CD14-positive monocyte (primary cell): ENCODE measurements at regions not wholly inside any gene's neighbourhood (a gene's known extent, or its start where the extent isn't known, plus 50 kb on each side); places are given as distances from the start of the nearest gene placed in this dataset.

Experiments used
- DNase-seq, 3 donors: peaks; one replicate each; pipeline ENCODE4 v3.0.0-alpha.2; 2011 to 2022
- H2AFZ ChIP-seq: 2 replicates; pipeline ENCODE4 v1.6.0; 2012; ENCODE audit warnings: mild to moderate bottlenecking, low read depth, low read length, inconsistent platforms; ENCODE audit not compliant: insufficient read depth, poor library complexity, severe bottlenecking
- H3K27ac ChIP-seq, 2 donors: 1 replicate in 1 of 2; 2 replicates in 1 of 2; pipeline ENCODE4 v1.5.1; 2012 to 2013; ENCODE audit warnings: low read length in 2 of 2, control low read depth in 1 of 2, inconsistent platforms in 1 of 2, low read depth in 1 of 2, mild to moderate bottlenecking in 1 of 2
- H3K27me3 ChIP-seq, 2 donors: one replicate each; pipeline versions ENCODE4 v1.6.0 to v1.6.1; 2011 to 2013; ENCODE audit warnings: low read length in 2 of 2; ENCODE audit not compliant: control insufficient read depth in 2 of 2, insufficient read depth in 2 of 2
- H3K36me3 ChIP-seq, 2 donors: replicated peaks in 1 of 2; 1 replicate in 1 of 2; 2 replicates in 1 of 2; pipeline versions ENCODE4 v1.5.1 to v1.6.1; 2012 to 2013; ENCODE audit warnings: low read length in 2 of 2, control low read depth in 1 of 2, inconsistent platforms in 1 of 2, mild to moderate bottlenecking in 1 of 2; ENCODE audit not compliant: insufficient read depth in 2 of 2, control insufficient read depth in 1 of 2
- H3K4me1 ChIP-seq, 2 donors: 1 replicate in 1 of 2; 2 replicates in 1 of 2; pipeline versions ENCODE4 v1.5.1 to v1.6.1; 2012 to 2013; ENCODE audit warnings: low read length in 2 of 2, control low read depth in 1 of 2, inconsistent platforms in 1 of 2, mild to moderate bottlenecking in 1 of 2, moderate library complexity in 1 of 2; ENCODE audit not compliant: insufficient read depth in 2 of 2, control insufficient read depth in 1 of 2
- H3K4me2 ChIP-seq: replicated peaks from 2 replicates; pipeline ENCODE3; 2012; ENCODE audit warnings: low read length, moderate library complexity, mild to moderate bottlenecking; ENCODE audit not compliant: poor library complexity, severe bottlenecking; ENCODE audit errors: extremely low read depth
- H3K4me3 ChIP-seq, 3 experiments: fragments of 200-600 bp in 1 of 3; sonication (generic) in 1 of 3; replicated peaks in 1 of 3; 1 replicate in 2 of 3; 2 replicates in 1 of 3; pipeline ENCODE4 v1.5.1; 2011 to 2013; ENCODE audit warnings: low read length in 3 of 3, mild to moderate bottlenecking in 3 of 3, control low read depth in 2 of 3, low read depth in 2 of 3, inconsistent platforms in 1 of 3, moderate library complexity in 1 of 3
- H3K79me2 ChIP-seq: 2 replicates; pipeline ENCODE4 v1.6.0; 2012; ENCODE audit warnings: mild to moderate bottlenecking, control low read depth, inconsistent platforms, low read length, moderate library complexity; ENCODE audit not compliant: insufficient read depth
- H3K9ac ChIP-seq: 2 replicates; pipeline ENCODE4 v1.6.0; 2017; ENCODE audit warnings: low read length, mild to moderate bottlenecking; ENCODE audit not compliant: insufficient read depth, poor library complexity, severe bottlenecking
- H3K9me3 ChIP-seq, 2 donors: replicated peaks in 1 of 2; 1 replicate in 1 of 2; 2 replicates in 1 of 2; pipeline versions ENCODE4 v1.5.1 to v1.6.1; 2012 to 2013; ENCODE audit warnings: low read length in 2 of 2, control low read depth in 1 of 2; ENCODE audit not compliant: control insufficient read depth in 1 of 2, insufficient read depth in 1 of 2
- H4K20me1 ChIP-seq: 2 replicates; pipeline ENCODE4 v1.6.0; 2012; ENCODE audit warnings: mild to moderate bottlenecking, low read length, control low read depth, moderate library complexity; ENCODE audit not compliant: insufficient read depth
- H3K27ac Mint-ChIP-seq, 7 donors: one replicate each; pipeline ENCODE4 v1.8.0; 2020; ENCODE audit warnings: mild to moderate bottlenecking in 7 of 7, mixed read lengths in 7 of 7, moderate library complexity in 6 of 7, inconsistent platforms in 2 of 7
- H3K27me3 Mint-ChIP-seq, 3 donors: one replicate each; pipeline ENCODE4 v1.8.0; 2021 to 2022; ENCODE audit warnings: low read depth in 3 of 3, mild to moderate bottlenecking in 3 of 3, mixed read lengths in 3 of 3, moderate library complexity in 3 of 3, inconsistent platforms in 1 of 3
- H3K36me3 Mint-ChIP-seq, 2 donors: one replicate each; pipeline ENCODE4 v1.8.0; 2020; ENCODE audit warnings: mixed read lengths in 2 of 2, inconsistent platforms in 1 of 2, mild to moderate bottlenecking in 1 of 2
- H3K4me1 Mint-ChIP-seq: one replicate; pipeline ENCODE4 v1.8.0; 2020; ENCODE audit warnings: mild to moderate bottlenecking, mixed read lengths
- H3K4me3 Mint-ChIP-seq, 2 donors: one replicate each; pipeline ENCODE4 v1.8.0; 2020; ENCODE audit warnings: mild to moderate bottlenecking in 2 of 2, mixed read lengths in 2 of 2, moderate library complexity in 1 of 2
- H3K9me3 Mint-ChIP-seq, 7 donors: one replicate each; pipeline ENCODE4 v1.8.0; 2020 to 2022; ENCODE audit warnings: mixed read lengths in 7 of 7, mild to moderate bottlenecking in 6 of 7, moderate library complexity in 6 of 7, inconsistent platforms in 2 of 7
- WGBS: methylation state at CpG from one replicate; pipeline ENCODE4 v1.1.5; 2013; ENCODE audit warnings: missing lambda C conversion rate; ENCODE audit not compliant: insufficient coverage; 5-methylcytosine and 5-hydroxymethylcytosine counted together
- intact Hi-C, 2 donors: fragments of 100-400 bp; cut with micrococcal nuclease; formaldehyde crosslinking; loops; one replicate each; pipeline versions ENCODE4 v1.15.0 to v1.15.1; 2023
- TF ChIP-seq, protein P1 (sequence below): fragments of 200-600 bp; IDR thresholded peaks from one replicate; pipeline ENCODE4 v1.8.0; 2022; ENCODE audit warnings: antibody characterized with exemption, mild to moderate bottlenecking

DNA sequence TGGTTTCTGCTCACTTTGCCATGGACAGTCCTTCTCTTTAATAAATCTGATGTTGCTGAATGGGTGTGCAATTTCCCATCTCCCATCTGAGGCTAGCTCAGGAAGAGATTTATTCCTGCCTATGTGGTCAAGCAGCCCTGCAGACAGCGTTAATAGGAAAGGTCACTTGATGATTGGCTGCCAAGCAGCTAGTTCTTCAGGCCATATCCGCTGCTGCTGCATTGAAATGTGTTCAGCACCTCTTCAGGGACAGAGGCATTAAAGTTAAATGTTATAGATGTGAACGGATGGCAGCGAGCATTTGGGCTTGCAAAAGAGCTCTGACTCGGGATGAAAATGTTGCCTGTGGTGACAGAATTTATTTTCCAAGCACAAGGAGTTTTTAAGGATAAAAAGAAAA, 474.2 kb downstream of the PIK3C3 start:
- intact Hi-C loops, result no loop called here
- DNase-seq, result no peak
- Histone ChIP-seq H4K20me1 (no peaks in the 10 kb centered on the region), H3K9ac (no peak overlapping the region), H2AFZ (no peak overlapping the region), H3K9me3 (peaks cover 5 to 7% of the 10 kb centered on the region in 2 donors), H3K36me3 (no peaks in the 10 kb centered on the region), H3K4me3 (no peak overlapping the region), H3K4me2 (no peak overlapping the region), H3K27me3 (no peaks in the 10 kb centered on the region), H3K79me2 (no peaks in the 10 kb centered on the region), H3K4me1 (no peaks in the 10 kb centered on the region), H3K27ac (no peak overlapping the region)
- Mint-ChIP-seq H3K9me3 (peaks cover 0 to 10% (median 3%) of the 10 kb centered on the region in 7 donors), H3K27me3 (no peaks in the 10 kb centered on the region), H3K4me1 (no peaks in the 10 kb centered on the region), H3K27ac (no peak overlapping the region), H3K36me3 (no peaks in the 10 kb centered on the region), H3K4me3 (no peak overlapping the region)
- 71% methylated on average over 5 of the region's 5 CpGs for WGBS
- TF ChIP-seq, protein P1, sequence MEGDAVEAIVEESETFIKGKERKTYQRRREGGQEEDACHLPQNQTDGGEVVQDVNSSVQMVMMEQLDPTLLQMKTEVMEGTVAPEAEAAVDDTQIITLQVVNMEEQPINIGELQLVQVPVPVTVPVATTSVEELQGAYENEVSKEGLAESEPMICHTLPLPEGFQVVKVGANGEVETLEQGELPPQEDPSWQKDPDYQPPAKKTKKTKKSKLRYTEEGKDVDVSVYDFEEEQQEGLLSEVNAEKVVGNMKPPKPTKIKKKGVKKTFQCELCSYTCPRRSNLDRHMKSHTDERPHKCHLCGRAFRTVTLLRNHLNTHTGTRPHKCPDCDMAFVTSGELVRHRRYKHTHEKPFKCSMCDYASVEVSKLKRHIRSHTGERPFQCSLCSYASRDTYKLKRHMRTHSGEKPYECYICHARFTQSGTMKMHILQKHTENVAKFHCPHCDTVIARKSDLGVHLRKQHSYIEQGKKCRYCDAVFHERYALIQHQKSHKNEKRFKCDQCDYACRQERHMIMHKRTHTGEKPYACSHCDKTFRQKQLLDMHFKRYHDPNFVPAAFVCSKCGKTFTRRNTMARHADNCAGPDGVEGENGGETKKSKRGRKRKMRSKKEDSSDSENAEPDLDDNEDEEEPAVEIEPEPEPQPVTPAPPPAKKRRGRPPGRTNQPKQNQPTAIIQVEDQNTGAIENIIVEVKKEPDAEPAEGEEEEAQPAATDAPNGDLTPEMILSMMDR, result no peak

DNA sequence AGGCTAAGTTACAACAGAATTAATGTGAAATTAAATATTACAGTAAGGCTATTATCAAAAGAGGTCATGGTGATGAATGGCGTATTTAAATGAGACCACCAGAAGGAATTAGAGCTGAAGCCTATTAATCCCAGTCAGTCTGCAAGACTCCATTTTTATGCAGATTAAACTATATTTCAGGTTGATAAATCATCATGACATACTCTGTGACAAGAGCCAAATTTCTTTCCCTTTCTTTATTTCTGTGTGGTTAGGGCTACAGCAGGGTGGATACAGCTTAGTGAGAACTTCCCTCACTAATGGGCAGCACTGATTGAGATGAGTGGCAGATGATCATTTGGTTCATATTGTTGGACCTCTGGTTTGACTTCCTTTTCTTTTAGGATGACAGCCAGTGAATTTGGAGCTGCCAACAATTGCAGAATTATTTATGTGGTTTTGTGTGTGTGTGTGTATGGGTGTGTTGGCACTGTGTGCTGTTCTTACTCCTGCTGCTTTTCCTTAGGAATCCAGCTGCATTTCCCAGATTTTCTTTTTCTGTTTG, 481.3 kb downstream of the PIK3C3 start:
- Mint-ChIP-seq H3K9me3 (peaks cover 0 to 10% (median 0%) of the 10 kb centered on the region in 7 donors), H3K27me3 (peaks cover 0 to 2% (median 0%) of the 10 kb centered on the region in 3 donors), H3K36me3 (no peaks in the 10 kb centered on the region), H3K4me1 (no peaks in the 10 kb centered on the region), H3K4me3 (no peak overlapping the region), H3K27ac (no peak overlapping the region)
- Histone ChIP-seq H3K9me3 (no peaks in the 10 kb centered on the region), H3K4me3 (no peak overlapping the region), H2AFZ (no peak overlapping the region), H3K9ac (no peak overlapping the region), H3K79me2 (no peaks in the 10 kb centered on the region), H3K4me1 (no peaks in the 10 kb centered on the region), H3K36me3 (no peaks in the 10 kb centered on the region), H3K4me2 (no peak overlapping the region), H4K20me1 (no peaks in the 10 kb centered on the region), H3K27me3 (no peaks in the 10 kb centered on the region), H3K27ac (no peak overlapping the region)
- intact Hi-C loops, result no loop called here
- TF ChIP-seq, protein P1, result no peak
- WGBS, result no CpG with 5 or more reads among the region's 1 CpG
- DNase-seq, result no peak
